ENCODE measurements at regions not wholly inside any gene's neighbourhood (a gene's known extent, or its start where the extent isn't known, plus 50 kb on each side); places are given as distances from the start of the nearest gene placed in this dataset.

- Histone ChIP-seq H4K20me1 (ENCODE audit: insufficient read depth, low read depth, low read length) (no peaks in the 10 kb centered on the region), H2AFZ (ENCODE audit: low read length) (no peak overlapping the region), H3K79me2 (ENCODE audit: low read length) (no peaks in the 10 kb centered on the region), H3K4me1 (ENCODE audit: low read length) (peaks cover 5% of the 10 kb centered on the region), H3K27me3 (ENCODE audit: low read length) (no peaks in the 10 kb centered on the region; the same call in 1 of the 2 replicates), H3K4me3 (ENCODE audit: low read length) (no peak overlapping the region), H3K36me3 (ENCODE audit: insufficient read depth, low read length) (no peaks in the 10 kb centered on the region), H3K9me3 (ENCODE audit: low read length) (peaks cover 5% of the 10 kb centered on the region; the same call in 1 of the 2 replicates), H3K9me2 (replicated peaks; ENCODE audit: insufficient read depth, low read length) (no peaks in the 10 kb centered on the region), H3K9ac (ENCODE audit: low read length) (no peak overlapping the region), H3K4me2 (ENCODE audit: low read depth, low read length, poor library complexity, severe bottlenecking) (no peak overlapping the region), H3K27ac (ENCODE audit: low read length) (no peak overlapping the region)
- no peak for DNase-seq
These were observed 93.3 kb upstream of the ZNF366 start for GRCh38 chr5:72600391-72600981.

GRCh38 chr5:72599519-72600370 lies 92.5 kb upstream of the ZNF366 start:
- peaks cover 5% of the 10 kb centered on the region for H3K4me1 ChIP-seq (ENCODE audit: low read length)
- H3K4me2 ChIP-seq (ENCODE audit: low read depth, low read length, poor library complexity, severe bottlenecking), result no peak overlapping the region

GRCh38 chr5:72599065-72599433 lies 91.8 kb upstream of the ZNF366 start:
- H3K9ac ChIP-seq (ENCODE audit: low read length), result no peak overlapping the region
- H3K4me3 ChIP-seq (ENCODE audit: low read length), result no peak overlapping the region
- no peaks in the 10 kb centered on the region; the same call in 1 of the 2 replicates for H3K27me3 ChIP-seq (ENCODE audit: low read length)
- no peaks in the 10 kb centered on the region for H3K36me3 ChIP-seq (ENCODE audit: insufficient read depth, low read length)
- no peaks in the 10 kb centered on the region for H3K79me2 ChIP-seq (ENCODE audit: low read length)
- no peak overlapping the region for H2AFZ ChIP-seq (ENCODE audit: low read length)
- H3K9me3 ChIP-seq (ENCODE audit: low read length), result peaks cover 5% of the 10 kb centered on the region; the same call in 1 of the 2 replicates
- H3K4me2 ChIP-seq (ENCODE audit: low read depth, low read length, poor library complexity, severe bottlenecking), result peak overlapping the region; percentile 9
- H3K9me2 ChIP-seq (replicated peaks; ENCODE audit: insufficient read depth, low read length), result no peaks in the 10 kb centered on the region
- no peak overlapping the region for H3K27ac ChIP-seq (ENCODE audit: low read length)
- H3K4me1 ChIP-seq (ENCODE audit: low read length), result peaks cover 5% of the 10 kb centered on the region
- DNase-seq, result no peak
- no peaks in the 10 kb centered on the region for H4K20me1 ChIP-seq (ENCODE audit: insufficient read depth, low read depth, low read length)

More at GRCh38 chr5:72599519-72600370, 92.5 kb upstream of the ZNF366 start:
- H3K79me2 ChIP-seq (ENCODE audit: low read length), result no peaks in the 10 kb centered on the region
- H3K36me3 ChIP-seq (ENCODE audit: insufficient read depth, low read length), result no peaks in the 10 kb centered on the region
- H3K9me2 ChIP-seq (replicated peaks; ENCODE audit: insufficient read depth, low read length), result no peaks in the 10 kb centered on the region
- H4K20me1 ChIP-seq (ENCODE audit: insufficient read depth, low read depth, low read length), result no peaks in the 10 kb centered on the region
- H3K27ac ChIP-seq (ENCODE audit: low read length), result no peak overlapping the region
- H3K4me3 ChIP-seq (ENCODE audit: low read length), result no peak overlapping the region
- H3K9ac ChIP-seq (ENCODE audit: low read length), result no peak overlapping the region
- no peak for DNase-seq
- no peaks in the 10 kb centered on the region; the same call in 1 of the 2 replicates for H3K27me3 ChIP-seq (ENCODE audit: low read length)
- peaks cover 5% of the 10 kb centered on the region; the same call in 1 of the 2 replicates for H3K9me3 ChIP-seq (ENCODE audit: low read length)
- no peak overlapping the region for H2AFZ ChIP-seq (ENCODE audit: low read length)

- H3K9me2 ChIP-seq (replicated peaks; ENCODE audit: insufficient read depth, low read length), result no peaks in the 10 kb centered on the region
- peaks cover 5% of the 10 kb centered on the region for H3K4me1 ChIP-seq (ENCODE audit: low read length)
- no peak overlapping the region for H2AFZ ChIP-seq (ENCODE audit: low read length)
- no peaks in the 10 kb centered on the region for H3K36me3 ChIP-seq (ENCODE audit: insufficient read depth, low read length)
- H3K9me3 ChIP-seq (ENCODE audit: low read length), result peaks cover 5% of the 10 kb centered on the region; the same call in 1 of the 2 replicates
- H3K27ac ChIP-seq (ENCODE audit: low read length), result no peak overlapping the region
- no peaks in the 10 kb centered on the region for H4K20me1 ChIP-seq (ENCODE audit: insufficient read depth, low read depth, low read length)
- DNase-seq, result peak; percentile 48
- no peaks in the 10 kb centered on the region; the same call in 1 of the 2 replicates for H3K27me3 ChIP-seq (ENCODE audit: low read length)
- no peak overlapping the region for H3K4me3 ChIP-seq (ENCODE audit: low read length)
- no peaks in the 10 kb centered on the region for H3K79me2 ChIP-seq (ENCODE audit: low read length)
- peak overlapping the region; percentile 9 for H3K4me2 ChIP-seq (ENCODE audit: low read depth, low read length, poor library complexity, severe bottlenecking)
- no peak overlapping the region for H3K9ac ChIP-seq (ENCODE audit: low read length)
These were observed 91.3 kb upstream of the ZNF366 start for GRCh38 chr5:72598401-72599064.

- peaks cover 5% of the 10 kb centered on the region; the same call in 1 of the 2 replicates for H3K9me3 ChIP-seq (ENCODE audit: low read length)
These were observed 90.3 kb upstream of the ZNF366 start for GRCh38 chr5:72597456-72597948.

GRCh38 chr5:72596956-72597355 lies 89.7 kb upstream of the ZNF366 start:
- no peaks in the 10 kb centered on the region for H3K79me2 ChIP-seq (ENCODE audit: low read length)
- no peak overlapping the region for H2AFZ ChIP-seq (ENCODE audit: low read length)
- H3K36me3 ChIP-seq (ENCODE audit: insufficient read depth, low read length), result no peaks in the 10 kb centered on the region
- no peaks in the 10 kb centered on the region for H4K20me1 ChIP-seq (ENCODE audit: insufficient read depth, low read depth, low read length)
- DNase-seq, result no peak
- no peak overlapping the region for H3K4me2 ChIP-seq (ENCODE audit: low read depth, low read length, poor library complexity, severe bottlenecking)
- no peak overlapping the region for H3K9ac ChIP-seq (ENCODE audit: low read length)
- peaks cover 5% of the 10 kb centered on the region; the same call in 1 of the 2 replicates for H3K9me3 ChIP-seq (ENCODE audit: low read length)
- no peak overlapping the region for H3K4me3 ChIP-seq (ENCODE audit: low read length)
- peaks cover 5% of the 10 kb centered on the region for H3K4me1 ChIP-seq (ENCODE audit: low read length)
- H3K9me2 ChIP-seq (replicated peaks; ENCODE audit: insufficient read depth, low read length), result no peaks in the 10 kb centered on the region
- no peak overlapping the region for H3K27ac ChIP-seq (ENCODE audit: low read length)
- H3K27me3 ChIP-seq (ENCODE audit: low read length), result no peaks in the 10 kb centered on the region; the same call in 1 of the 2 replicates

More at GRCh38 chr5:72597456-72597948, 90.3 kb upstream of the ZNF366 start:
- Histone ChIP-seq H3K36me3 (ENCODE audit: insufficient read depth, low read length) (no peaks in the 10 kb centered on the region), H2AFZ (ENCODE audit: low read length) (no peak overlapping the region), H3K9me2 (replicated peaks; ENCODE audit: insufficient read depth, low read length) (no peaks in the 10 kb centered on the region), H3K4me3 (ENCODE audit: low read length) (no peak overlapping the region), H3K4me2 (ENCODE audit: low read depth, low read length, poor library complexity, severe bottlenecking) (no peak overlapping the region), H3K27me3 (ENCODE audit: low read length) (no peaks in the 10 kb centered on the region; the same call in 1 of the 2 replicates), H3K27ac (ENCODE audit: low read length) (no peak overlapping the region), H3K4me1 (ENCODE audit: low read length) (peaks cover 5% of the 10 kb centered on the region), H3K79me2 (ENCODE audit: low read length) (no peaks in the 10 kb centered on the region), H4K20me1 (ENCODE audit: insufficient read depth, low read depth, low read length) (no peaks in the 10 kb centered on the region), H3K9ac (ENCODE audit: low read length) (no peak overlapping the region)
- DNase-seq, result no peak

- Histone ChIP-seq H3K4me1 (ENCODE audit: low read length) (no peaks in the 10 kb centered on the region; the same call in 1 of the 2 replicates), H3K27ac (ENCODE audit: low read length) (no peak overlapping the region), H3K9ac (ENCODE audit: low read length) (no peak overlapping the region), H3K36me3 (ENCODE audit: insufficient read depth, low read length) (no peaks in the 10 kb centered on the region), H3K27me3 (ENCODE audit: low read length) (no peaks in the 10 kb centered on the region), H3K4me2 (ENCODE audit: low read depth, low read length, poor library complexity, severe bottlenecking) (no peak overlapping the region), H3K4me3 (ENCODE audit: low read length) (no peak overlapping the region), H3K9me3 (ENCODE audit: low read length) (no peaks in the 10 kb centered on the region), H2AFZ (ENCODE audit: low read length) (no peak overlapping the region), H3K9me2 (replicated peaks; ENCODE audit: insufficient read depth, low read length) (no peaks in the 10 kb centered on the region), H4K20me1 (ENCODE audit: insufficient read depth, low read depth, low read length) (no peaks in the 10 kb centered on the region), H3K79me2 (ENCODE audit: low read length) (no peaks in the 10 kb centered on the region)
- DNase-seq, result no peak
These were observed 81.4 kb upstream of the ZNF366 start for GRCh38 chr5:72588640-72589039.

All from Karpas-422 (cell line).